Fibroblast of the conjunctiva (primary cell): ENCODE measurements at regions not wholly inside any gene's neighbourhood (a gene's known extent, or its start where the extent isn't known, plus 50 kb on each side); places are given as distances from the start of the nearest gene placed in this dataset.
"Not testable (repeated sequence)": the region's sequence is repeated elsewhere in the genome, so short reads cannot be mapped to it uniquely, and the experiment has no call there.

Source experiments
- DNase-seq: peaks from one replicate; pipeline ENCODE4 v3.0.0-alpha.2; 2010; ENCODE audit warnings: low read depth

GRCh38 chr5:163789870-163790269 lies 284.5 kb downstream of the MAT2B start:
- DNase-seq, result no peak

- DNase-seq, result no peak
Measured at GRCh38 chr5:163790497-163790896, 285.1 kb downstream of the MAT2B start.

- DNase-seq, result no peak
Measured at GRCh38 chr5:163794993-163795392, 289.6 kb downstream of the MAT2B start.

- DNase-seq, result no peak
Measured at GRCh38 chr5:163807781-163808180, 302.4 kb downstream of the MAT2B start.

GRCh38 chr5:163809473-163809872 lies 304.1 kb downstream of the MAT2B start:
- DNase-seq, result no peak

GRCh38 chr5:163813900-163814299 lies 308.5 kb downstream of the MAT2B start:
- no peak for DNase-seq

- no peak for DNase-seq
Measured at GRCh38 chr5:163815240-163815791, 309.9 kb downstream of the MAT2B start.

GRCh38 chr5:163821142-163821541 lies 315.7 kb downstream of the MAT2B start:
- no peak for DNase-seq

- no peak for DNase-seq
Measured at GRCh38 chr5:163822548-163822947, 317.1 kb downstream of the MAT2B start.

GRCh38 chr5:163825661-163826060 lies 320.2 kb downstream of the MAT2B start:
- no peak for DNase-seq

GRCh38 chr5:163826201-163826600 lies 320.8 kb downstream of the MAT2B start:
- DNase-seq, result no peak

GRCh38 chr5:163832155-163832554 lies 326.7 kb downstream of the MAT2B start:
- DNase-seq, result no peak

GRCh38 chr5:163838738-163839137 lies 333.3 kb downstream of the MAT2B start:
- DNase-seq, result no peak

- DNase-seq, result no peak
Measured at GRCh38 chr5:163846512-163846911, 341.1 kb downstream of the MAT2B start.

- no peak for DNase-seq
Measured at GRCh38 chr5:163855754-163856153, 350.3 kb downstream of the MAT2B start.

GRCh38 chr5:163861670-163862069 lies 356.3 kb downstream of the MAT2B start:
- no peak for DNase-seq

- no peak for DNase-seq
Measured at GRCh38 chr5:163867324-163867723, 361.9 kb downstream of the MAT2B start.

GRCh38 chr5:163867738-163868137 lies 362.3 kb downstream of the MAT2B start:
- no peak for DNase-seq

GRCh38 chr5:163869581-163869980 lies 364.2 kb downstream of the MAT2B start:
- no peak for DNase-seq

GRCh38 chr5:163870441-163870840 lies 365.0 kb downstream of the MAT2B start:
- no peak for DNase-seq

GRCh38 chr5:163874431-163874830 lies 369.0 kb downstream of the MAT2B start:
- DNase-seq, result no peak

- DNase-seq, result not testable (repeated sequence)
Measured at GRCh38 chr5:163874912-163875311, 369.5 kb downstream of the MAT2B start.

GRCh38 chr5:163877865-163878264 lies 372.4 kb downstream of the MAT2B start:
- DNase-seq, result no peak

GRCh38 chr5:163878490-163878889 lies 373.1 kb downstream of the MAT2B start:
- DNase-seq, result no peak

GRCh38 chr5:163880302-163880701 lies 374.9 kb downstream of the MAT2B start:
- DNase-seq, result no peak
